Endothelial cell of umbilical vein (primary cell): ENCODE measurements at regions not wholly inside any gene's neighbourhood (a gene's known extent, or its start where the extent isn't known, plus 50 kb on each side); places are given as distances from the start of the nearest gene placed in this dataset.

Source experiments
- BruUV-seq: library from RNA; stranded (reverse); fragments of 400-500 nt; replicated peaks from 2 replicates; lab custom pipeline; 2021; lab: Mats Ljungman, UMichigan
- CTCF ChIA-PET: fragments of 300-600, 350-600 bp; sonication (Branson Sonifier 250); formaldehyde crosslinking; loops from one replicate; lab custom pipeline; 2021; ENCODE audit warnings: antibody characterized with exemption, inconsistent platforms; lab: Charles Lee
- POLR2A ChIA-PET: fragments of 300-600, 350-600 bp; sonication (Branson Sonifier 250); formaldehyde crosslinking; loops from one replicate; lab custom pipeline; 2021; ENCODE audit warnings: antibody characterized with exemption, inconsistent platforms; lab: Charles Lee
- DNase-seq: peaks from one replicate; pipeline ENCODE4 v3.0.0-alpha.2; 2011; ENCODE audit warnings: low read depth, low spot score
- FAIRE-seq: peaks from 2 replicates; lab custom pipeline; 2011; peaks lifted over from hg19 to GRCh38; lab: Jason Lieb, UNC
- H2AFZ ChIP-seq: 2 replicates; pipeline ENCODE4 v1.6.0; 2012; ENCODE audit warnings: low read depth, low read length, control low read depth, inconsistent platforms
- H3K27ac ChIP-seq: 2 replicates; pipeline ENCODE4 v1.5.1; 2011; ENCODE audit warnings: low read depth, mild to moderate bottlenecking, control low read depth, low read length, moderate library complexity; ENCODE audit not compliant: insufficient read depth
- H3K27me3 ChIP-seq, 2 experiments: 2 replicates each; pipeline versions ENCODE4 v1.6.0 to v1.6.1; 2011; ENCODE audit warnings: low read length in 2 of 2, mixed read lengths in 1 of 2; ENCODE audit not compliant: control insufficient read depth in 2 of 2, insufficient read depth in 2 of 2
- H3K36me3 ChIP-seq, 2 experiments: 2 replicates in 1 of 2; 3 replicates in 1 of 2; pipeline ENCODE4 v1.5.1; 2011; ENCODE audit warnings: low read length in 2 of 2, mild to moderate bottlenecking in 1 of 2, moderate library complexity in 1 of 2; ENCODE audit not compliant: control insufficient read depth in 2 of 2, insufficient read depth in 2 of 2; ENCODE audit errors: extremely low read depth in 1 of 2
- H3K4me1 ChIP-seq: 3 replicates; pipeline ENCODE4 v1.5.1; 2011; ENCODE audit warnings: mild to moderate bottlenecking, low read length; ENCODE audit not compliant: control insufficient read depth, insufficient read depth; ENCODE audit errors: extremely low read depth
- H3K4me2 ChIP-seq: 2 replicates; pipeline ENCODE4 v1.6.1; 2011; ENCODE audit warnings: low read length, control low read depth, mixed read lengths; ENCODE audit not compliant: insufficient read depth
- H3K4me3 ChIP-seq, 3 experiments: fragments of 200-600 bp in 1 of 3; sonication (generic), shearing (Covaris generic) in 1 of 3; replicated peaks in 1 of 3; 2 replicates each; pipeline ENCODE4 v1.5.1; 2011 to 2016; ENCODE audit warnings: control low read depth in 3 of 3, low read length in 3 of 3, mild to moderate bottlenecking in 2 of 3, inconsistent platforms in 1 of 3, low read depth in 1 of 3, moderate library complexity in 1 of 3; ENCODE audit not compliant: insufficient read depth in 1 of 3
- H3K79me2 ChIP-seq: 2 replicates; pipeline ENCODE4 v1.6.0; 2012; ENCODE audit warnings: low read length, inconsistent platforms; ENCODE audit not compliant: control insufficient read depth, insufficient read depth
- H3K9ac ChIP-seq: replicated peaks from 2 replicates; pipeline ENCODE3; 2011; ENCODE audit warnings: low read length, control low read depth; ENCODE audit not compliant: insufficient read depth; ENCODE audit errors: extremely low read depth
- H3K9me1 ChIP-seq: replicated peaks from 3 replicates; pipeline ENCODE4 v1.6.0; 2011; ENCODE audit warnings: mild to moderate bottlenecking, low read length; ENCODE audit not compliant: control insufficient read depth, insufficient read depth; ENCODE audit errors: extremely low read depth
- H3K9me3 ChIP-seq: replicated peaks from 2 replicates; pipeline ENCODE4 v1.5.1; 2012; ENCODE audit warnings: low read length, inconsistent platforms; ENCODE audit not compliant: control insufficient read depth, insufficient read depth
- H4K20me1 ChIP-seq: replicated peaks from 2 replicates; pipeline ENCODE3; 2011; ENCODE audit warnings: mild to moderate bottlenecking, low read length; ENCODE audit not compliant: control insufficient read depth, insufficient read depth; ENCODE audit errors: extremely low read depth
- CTCF ChIP-seq, 2 donors: IDR thresholded peaks; 1 replicate in 1 of 2; 2 replicates in 1 of 2; pipeline ENCODE4 v1.5.1; 2011; ENCODE audit warnings: low read length in 2 of 2, mild to moderate bottlenecking in 2 of 2, moderate library complexity in 2 of 2, control low read depth in 1 of 2, inconsistent platforms in 1 of 2, low read depth in 1 of 2; ENCODE audit not compliant: insufficient read depth in 1 of 2; ENCODE audit errors: extremely low read depth in 1 of 2
- EZH2 ChIP-seq: IDR thresholded peaks from 2 replicates; pipeline ENCODE4 v1.6.1; 2012; ENCODE audit warnings: borderline replicate concordance, low read depth, mild to moderate bottlenecking, moderate library complexity, low read length, inconsistent platforms; ENCODE audit not compliant: severe bottlenecking
- FOS ChIP-seq: IDR thresholded peaks from 2 replicates; pipeline ENCODE4 v1.6.1; 2011; ENCODE audit warnings: mild to moderate bottlenecking, low read length, moderate library complexity, borderline replicate concordance; ENCODE audit not compliant: insufficient read depth
- GATA2 ChIP-seq: IDR thresholded peaks from 2 replicates; pipeline ENCODE4 v1.7.0; 2011; ENCODE audit warnings: low read depth, mild to moderate bottlenecking, moderate library complexity, mixed read lengths, low read length; ENCODE audit not compliant: insufficient read length, insufficient read depth
- JUN ChIP-seq: IDR thresholded peaks from 2 replicates; pipeline ENCODE4 v1.6.1; 2011; ENCODE audit warnings: borderline replicate concordance, low read depth; ENCODE audit not compliant: insufficient read length, insufficient read depth
- MAX ChIP-seq: IDR thresholded peaks from 2 replicates; pipeline ENCODE4 v1.6.1; 2011; ENCODE audit not compliant: insufficient read depth, insufficient read length
- MYC ChIP-seq: IDR thresholded peaks from one replicate; pipeline ENCODE4 v1.6.1; 2011; ENCODE audit warnings: mild to moderate bottlenecking, low read depth, low read length
- POLR2A ChIP-seq: IDR thresholded peaks from 2 replicates; pipeline ENCODE4 v1.6.1; 2012; ENCODE audit warnings: low read depth, mild to moderate bottlenecking, control low read depth, low read length
- POLR2AphosphoS5 ChIP-seq: IDR thresholded peaks from 2 replicates; pipeline ENCODE4 v1.6.1; 2012; ENCODE audit warnings: low read depth, mild to moderate bottlenecking, control low read depth, low read length, moderate library complexity; ENCODE audit not compliant: insufficient read depth
- dilution Hi-C: fragments of 300-500 bp; cut with MboI; formaldehyde crosslinking; loops from one replicate; pipeline ENCODE4 v1.15.0; 2019; ENCODE audit warnings: low sequenced_read_pairs; ENCODE audit not compliant: extremely low pct_ligation_motif_present
- intact Hi-C: fragments of 100-400 bp; cut with micrococcal nuclease; formaldehyde crosslinking; loops from one replicate; pipeline ENCODE4 v1.10.0; 2022

GRCh38 chrX:13103914-13104274 is 59.5 kb upstream of the FAM9C start:
- H3K9ac ChIP-seq = no peak overlapping the region
- DNase-seq (no peak), FAIRE-seq (no peak)
- no peaks in the 10 kb centered on the region for H4K20me1 ChIP-seq
- no peaks in the 10 kb centered on the region for H3K79me2 ChIP-seq
- dilution Hi-C loops (no loop called here), intact Hi-C loops (loop anchor here (5.0 kb wide), 2 partner anchors 178 to 383 kb away; no protein-coding TSS in a partner anchor)
- ChIA-PET CTCF (no interaction called here), POLR2A (no interaction called here)
- no peak overlapping the region for H2AFZ ChIP-seq
- no peak overlapping the region for H3K4me3 ChIP-seq
- H3K4me2 ChIP-seq = no peak overlapping the region
- no peaks in the 10 kb centered on the region for H3K27me3 ChIP-seq
- TF ChIP-seq MAX = no peak
- no peak for TF ChIP-seq POLR2A
- no peak for TF ChIP-seq EZH2
- no peak for TF ChIP-seq POLR2AphosphoS5
- TF ChIP-seq CTCF (IDR thresholded peaks at IDR 0.05; ENCODE audit: extremely low read depth in 1 of 2, insufficient read depth in 1 of 2, low read depth in 1 of 2, low read length in 2 of 2) = no peak
- TF ChIP-seq GATA2 = no peak
- TF ChIP-seq FOS = no peak
- TF ChIP-seq JUN = no peak
- no peak for TF ChIP-seq MYC
- H3K4me1 ChIP-seq = peaks cover 42% of the 10 kb centered on the region
- no peak overlapping the region for H3K27ac ChIP-seq
- no peaks in the 10 kb centered on the region for H3K9me3 ChIP-seq
- no peaks in the 10 kb centered on the region for H3K36me3 ChIP-seq
- BruUV-seq = no TSS peak
- no peaks in the 10 kb centered on the region for H3K9me1 ChIP-seq
